PC-3 (cell line): ENCODE measurements at regions not wholly inside any gene's neighbourhood (a gene's known extent, or its start where the extent isn't known, plus 50 kb on each side); places are given as distances from the start of the nearest gene placed in this dataset.

ENCODE experiments used
- ATAC-seq: fragments of 200-7000 bp; cut with Tn5 transposase; 2 replicates; pipeline ENCODE4 v1.9.1; 2020; ENCODE audit warnings: mild to moderate bottlenecking, moderate library complexity
- BruUV-seq: library from RNA; stranded (reverse); fragments of 400-500 nt; replicated peaks from 2 replicates; lab custom pipeline; 2021; lab: Mats Ljungman, UMichigan
- CTCF ChIA-PET: fragments of 300-600 bp; sonication (Branson Sonifier 250); formaldehyde crosslinking; loops from one replicate; lab custom pipeline; 2022; ENCODE audit warnings: antibody characterized with exemption; lab: Charles Lee
- POLR2A ChIA-PET: fragments of 300-600 bp; sonication (Branson Sonifier 250); formaldehyde crosslinking; loops from one replicate; lab custom pipeline; 2022; ENCODE audit warnings: antibody characterized with exemption; ENCODE audit not compliant: unreplicated experiment; lab: Charles Lee
- DNase-seq: peaks from one replicate; pipeline ENCODE4 v3.0.0-alpha.2; 2015
- H2AFZ ChIP-seq: fragments of 300-600 bp; sonication (generic); 2 replicates; pipeline ENCODE4 v1.6.0; 2016; ENCODE audit warnings: antibody characterized with exemption, low read length
- H3F3A ChIP-seq: fragments of 300-600 bp; sonication (generic); one replicate; pipeline ENCODE4 v1.6.0; 2017; ENCODE audit warnings: antibody characterized with exemption, low read length, control low read depth, mild to moderate bottlenecking; ENCODE audit not compliant: unreplicated experiment
- H3K27ac ChIP-seq: fragments of 300-600 bp; sonication (generic); 2 replicates; pipeline ENCODE4 v1.5.1; 2016; ENCODE audit warnings: mild to moderate bottlenecking, low read length
- H3K27me3 ChIP-seq: fragments of 300-600 bp; sonication (generic); 2 replicates; pipeline ENCODE4 v1.6.1; 2016; ENCODE audit warnings: low read length, mixed read lengths
- H3K36me3 ChIP-seq: fragments of 300-600 bp; sonication (generic); 2 replicates; pipeline ENCODE4 v1.6.1; 2016; ENCODE audit warnings: low read depth, mixed run types, low read length, mixed read lengths
- H3K4me1 ChIP-seq: fragments of 300-600 bp; sonication (generic); 2 replicates; pipeline ENCODE4 v1.5.1; 2016; ENCODE audit warnings: low read length; ENCODE audit not compliant: insufficient read depth
- H3K4me2 ChIP-seq: fragments of 300-600 bp; sonication (generic); 2 replicates; pipeline ENCODE4 v1.6.0; 2016; ENCODE audit warnings: low read length
- H3K4me3 ChIP-seq: fragments of 300-600 bp; sonication (generic); 2 replicates; pipeline ENCODE4 v1.5.1; 2016; ENCODE audit warnings: mild to moderate bottlenecking, low read length, mixed read lengths
- H3K79me2 ChIP-seq: fragments of 300-600 bp; sonication (generic); 2 replicates; pipeline ENCODE4 v1.6.1; 2017; ENCODE audit warnings: low read length, mixed read lengths
- H3K9ac ChIP-seq: fragments of 300-600 bp; sonication (generic); 2 replicates; pipeline ENCODE4 v1.6.0; 2016; ENCODE audit warnings: mild to moderate bottlenecking, low read length
- H3K9me2 ChIP-seq: fragments of 300-600 bp; sonication (generic); replicated peaks from 2 replicates; pipeline ENCODE4 v1.6.1; 2016; ENCODE audit warnings: mixed run types, low read length, mixed read lengths
- H3K9me3 ChIP-seq: fragments of 300-600 bp; sonication (generic); 2 replicates; pipeline ENCODE4 v1.6.1; 2016; ENCODE audit warnings: low read length, mixed read lengths
- H4K20me1 ChIP-seq: fragments of 300-600 bp; sonication (generic); 2 replicates; pipeline ENCODE4 v1.6.1; 2016; ENCODE audit warnings: low read length, mixed read lengths
- EZH2 ChIP-seq: fragments of 300-600 bp; sonication (generic); IDR thresholded peaks from one replicate; pipeline ENCODE4 v1.6.1; 2017; ENCODE audit warnings: antibody characterized with exemption, mild to moderate bottlenecking, low read length; ENCODE audit not compliant: unreplicated experiment
- EZH2phosphoT487 ChIP-seq: fragments of 300-600 bp; sonication (generic); IDR thresholded peaks from 2 replicates; pipeline ENCODE4 v1.6.1; 2018; ENCODE audit warnings: mild to moderate bottlenecking, antibody characterized with exemption, low read length, borderline replicate concordance
- intact Hi-C: fragments of 100-400 bp; cut with micrococcal nuclease; formaldehyde crosslinking; loops from 2 replicates; pipeline ENCODE4 v1.9.0; 2023
- TF ChIP-seq, protein P1 (sequence below): fragments of 300-600 bp; sonication (generic); conservative IDR thresholded peaks from 2 replicates; pipeline ENCODE4 v1.5.1; 2017; ENCODE audit warnings: antibody characterized with exemption, low read depth, mild to moderate bottlenecking, low read length

DNA sequence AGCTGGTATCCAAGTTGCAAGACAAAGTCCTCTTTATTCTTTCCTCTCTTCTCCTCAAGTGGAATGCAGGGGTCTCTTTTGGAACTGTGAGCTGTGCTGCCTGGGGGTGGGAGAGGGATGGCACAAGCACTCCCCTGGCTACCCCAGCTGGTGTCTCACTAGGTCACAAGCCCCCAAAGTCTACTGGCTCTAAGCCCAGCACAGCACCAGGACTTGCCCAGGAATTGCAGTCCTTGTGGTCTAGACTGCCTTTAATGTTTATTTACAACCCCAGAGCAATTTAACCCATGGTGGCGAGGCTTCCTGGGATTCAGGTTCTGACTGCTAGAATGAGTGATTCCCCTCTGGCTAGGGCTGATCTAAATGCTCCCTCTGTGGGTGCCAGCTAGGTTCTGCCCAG is 199.0 kb upstream of the STK17B start:
- DNase-seq, result no peak
- Histone ChIP-seq H4K20me1 (no peaks in the 10 kb centered on the region), H3K4me3 (no peak overlapping the region), H3K4me1 (no peaks in the 10 kb centered on the region), H3K9ac (no peak overlapping the region), H3K79me2 (no peaks in the 10 kb centered on the region), H3K27ac (no peak overlapping the region), H2AFZ (no peak overlapping the region), H3K9me2 (no peaks in the 10 kb centered on the region), H3K9me3 (no peaks in the 10 kb centered on the region), H3F3A (no peaks in the 10 kb centered on the region), H3K27me3 (no peaks in the 10 kb centered on the region), H3K4me2 (no peak overlapping the region), H3K36me3 (no peaks in the 10 kb centered on the region)
- ChIA-PET CTCF (no interaction called here), POLR2A (no interaction called here)
- ATAC-seq, result no peak
- no TSS peak for BruUV-seq
- no peak for TF ChIP-seq EZH2
- TF ChIP-seq, protein P1, sequence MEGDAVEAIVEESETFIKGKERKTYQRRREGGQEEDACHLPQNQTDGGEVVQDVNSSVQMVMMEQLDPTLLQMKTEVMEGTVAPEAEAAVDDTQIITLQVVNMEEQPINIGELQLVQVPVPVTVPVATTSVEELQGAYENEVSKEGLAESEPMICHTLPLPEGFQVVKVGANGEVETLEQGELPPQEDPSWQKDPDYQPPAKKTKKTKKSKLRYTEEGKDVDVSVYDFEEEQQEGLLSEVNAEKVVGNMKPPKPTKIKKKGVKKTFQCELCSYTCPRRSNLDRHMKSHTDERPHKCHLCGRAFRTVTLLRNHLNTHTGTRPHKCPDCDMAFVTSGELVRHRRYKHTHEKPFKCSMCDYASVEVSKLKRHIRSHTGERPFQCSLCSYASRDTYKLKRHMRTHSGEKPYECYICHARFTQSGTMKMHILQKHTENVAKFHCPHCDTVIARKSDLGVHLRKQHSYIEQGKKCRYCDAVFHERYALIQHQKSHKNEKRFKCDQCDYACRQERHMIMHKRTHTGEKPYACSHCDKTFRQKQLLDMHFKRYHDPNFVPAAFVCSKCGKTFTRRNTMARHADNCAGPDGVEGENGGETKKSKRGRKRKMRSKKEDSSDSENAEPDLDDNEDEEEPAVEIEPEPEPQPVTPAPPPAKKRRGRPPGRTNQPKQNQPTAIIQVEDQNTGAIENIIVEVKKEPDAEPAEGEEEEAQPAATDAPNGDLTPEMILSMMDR, result no peak
- no peak for TF ChIP-seq EZH2phosphoT487
- intact Hi-C loops, result no loop called here

DNA sequence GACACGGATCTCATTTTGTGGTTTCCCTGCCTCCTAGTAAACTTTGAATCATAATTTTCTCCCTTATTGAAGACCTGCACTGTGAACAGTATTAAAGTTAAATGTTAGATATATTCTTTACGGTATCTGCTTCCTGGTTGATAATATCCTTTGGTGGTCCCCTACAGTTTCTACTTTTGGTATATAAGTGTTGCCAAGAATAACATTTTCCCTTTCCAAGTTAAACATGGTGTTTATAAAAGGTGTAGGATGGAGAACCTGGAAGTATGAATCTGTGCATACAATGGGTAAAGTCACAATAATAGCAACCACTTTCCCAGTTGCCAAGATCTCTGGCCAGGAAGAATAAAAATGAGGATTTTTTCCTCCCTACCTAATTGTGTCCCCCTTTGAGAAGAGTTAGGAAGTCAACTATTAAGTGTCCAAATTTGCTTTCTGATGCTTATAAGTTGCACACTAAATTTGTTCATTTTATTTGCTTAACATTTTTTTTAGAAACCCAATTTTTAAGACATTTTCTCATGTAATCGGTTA is 201.0 kb upstream of the STK17B start:
- no peak overlapping the region for H2AFZ ChIP-seq
- TF ChIP-seq EZH2, result no peak
- TF ChIP-seq EZH2phosphoT487, result no peak
- TF ChIP-seq, protein P1, result no peak
- DNase-seq (no peak), ATAC-seq (no peak)
- ChIA-PET POLR2A (no interaction called here), CTCF (no interaction called here)
- H3K36me3 ChIP-seq, result no peaks in the 10 kb centered on the region
- H3K9ac ChIP-seq, result no peak overlapping the region
- no peaks in the 10 kb centered on the region for H3K9me2 ChIP-seq
- H3K4me3 ChIP-seq, result no peak overlapping the region
- no peak overlapping the region for H3K4me2 ChIP-seq
- no peaks in the 10 kb centered on the region for H3K27me3 ChIP-seq
- no peaks in the 10 kb centered on the region for H3K4me1 ChIP-seq
- no TSS peak for BruUV-seq
- no peaks in the 10 kb centered on the region for H3K79me2 ChIP-seq
- intact Hi-C loops, result no loop called here
- no peaks in the 10 kb centered on the region for H4K20me1 ChIP-seq
- H3K9me3 ChIP-seq, result no peaks in the 10 kb centered on the region
- no peak overlapping the region for H3K27ac ChIP-seq
- no peaks in the 10 kb centered on the region for H3F3A ChIP-seq

GRCh38 chr2:196372811-196373664 is 201.7 kb upstream of the STK17B start:
- ChIA-PET CTCF (no interaction called here), POLR2A (no interaction called here)
- no peak overlapping the region for H3K27ac ChIP-seq
- no TSS peak for BruUV-seq
- no peaks in the 10 kb centered on the region for H3K27me3 ChIP-seq
- ATAC-seq (no peak), DNase-seq (no peak)
- no peak overlapping the region for H3K9ac ChIP-seq
- no peaks in the 10 kb centered on the region for H3K79me2 ChIP-seq
- H4K20me1 ChIP-seq, result no peaks in the 10 kb centered on the region
- no peaks in the 10 kb centered on the region for H3K36me3 ChIP-seq
- no peaks in the 10 kb centered on the region for H3K4me1 ChIP-seq
- H3K4me3 ChIP-seq, result no peak overlapping the region
- TF ChIP-seq EZH2, result no peak
- TF ChIP-seq, protein P1, result no peak
- no peak for TF ChIP-seq EZH2phosphoT487
- no peaks in the 10 kb centered on the region for H3K9me3 ChIP-seq
- no peak overlapping the region for H2AFZ ChIP-seq
- no peaks in the 10 kb centered on the region for H3K9me2 ChIP-seq
- intact Hi-C loops, result no loop called here
- H3K4me2 ChIP-seq, result no peak overlapping the region
- H3F3A ChIP-seq, result no peaks in the 10 kb centered on the region
